GM19452 (cell line): ENCODE measurements at regions not wholly inside any gene's neighbourhood (a gene's known extent, or its start where the extent isn't known, plus 50 kb on each side); places are given as distances from the start of the nearest gene placed in this dataset.
"Not testable (repeated sequence)": the region's sequence is repeated elsewhere in the genome, so short reads cannot be mapped to it uniquely, and the experiment has no call there.

ENCODE experiments used
- ATAC-seq: cut with Tn5 transposase; IDR thresholded peaks from one replicate; pipeline ENCODE4 v1.9.1; 2021; ENCODE audit not compliant: unreplicated experiment

DNA sequence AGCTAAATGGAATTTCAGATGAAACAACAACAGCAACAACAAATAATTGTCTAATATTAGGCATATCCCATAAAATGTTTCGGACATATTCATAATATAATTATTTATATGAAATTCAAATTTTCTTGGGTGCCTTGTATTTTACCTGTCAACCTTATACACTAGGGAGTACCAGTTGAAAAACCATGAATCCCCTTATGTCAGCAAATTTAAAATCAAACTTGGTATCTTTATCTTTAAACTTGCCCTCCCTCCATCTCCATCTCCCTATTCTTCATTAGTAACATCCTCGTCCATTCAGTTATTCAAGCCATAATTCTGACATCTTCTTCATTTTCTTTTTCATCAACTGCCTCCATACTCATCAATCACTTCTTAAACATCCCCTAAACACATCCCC lies 974.5 kb upstream of the HS3ST1 start:
- ATAC-seq, result no peak

DNA sequence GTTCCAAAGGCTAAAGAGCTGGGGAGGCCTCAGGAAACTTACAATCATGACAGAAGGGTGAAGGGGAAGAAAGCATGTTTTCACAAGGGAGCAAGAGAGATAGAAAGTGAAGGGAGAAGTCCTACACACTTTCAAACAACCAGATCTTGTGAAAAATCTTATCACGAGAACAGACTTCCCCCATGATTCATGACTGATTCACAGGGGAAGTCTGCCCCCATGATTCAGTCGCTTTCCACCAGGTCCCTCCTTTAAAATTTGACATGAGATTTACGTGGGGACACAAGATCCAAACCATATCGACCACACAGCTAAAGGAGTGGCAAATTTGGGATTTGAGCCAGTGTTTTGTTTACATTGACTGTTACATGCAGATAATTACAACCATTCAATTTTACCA lies 971.1 kb upstream of the HS3ST1 start:
- ATAC-seq, result no peak

DNA sequence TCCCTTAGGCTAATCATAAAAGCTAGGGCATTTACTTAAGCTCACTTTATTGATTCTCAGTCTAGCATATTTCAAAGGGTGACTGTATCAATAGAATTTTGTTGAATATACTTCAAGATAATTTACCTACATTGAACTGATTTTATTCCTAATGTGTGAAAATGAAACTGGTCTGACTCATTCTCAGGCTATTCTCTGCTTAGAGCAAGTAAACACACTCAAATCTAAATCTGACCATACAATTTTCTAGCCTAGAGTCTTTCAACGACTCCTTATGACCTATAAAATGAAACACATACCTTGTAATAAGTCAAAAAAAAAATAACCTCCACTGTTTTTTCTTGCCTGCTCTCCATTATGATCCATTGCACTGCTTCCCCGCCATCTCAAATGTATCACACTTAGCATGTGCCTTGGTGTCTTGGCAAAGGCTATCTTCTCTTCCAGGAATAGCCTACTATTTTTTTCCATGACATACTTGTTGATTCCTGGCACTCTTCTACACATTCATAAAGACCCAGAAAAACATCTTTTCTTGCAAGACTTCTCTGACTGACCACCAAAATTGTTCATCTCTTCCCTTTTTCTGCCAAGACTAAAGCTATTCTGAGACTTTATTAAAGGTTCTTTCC lies 965.1 kb upstream of the HS3ST1 start:
- ATAC-seq, result no peak

DNA sequence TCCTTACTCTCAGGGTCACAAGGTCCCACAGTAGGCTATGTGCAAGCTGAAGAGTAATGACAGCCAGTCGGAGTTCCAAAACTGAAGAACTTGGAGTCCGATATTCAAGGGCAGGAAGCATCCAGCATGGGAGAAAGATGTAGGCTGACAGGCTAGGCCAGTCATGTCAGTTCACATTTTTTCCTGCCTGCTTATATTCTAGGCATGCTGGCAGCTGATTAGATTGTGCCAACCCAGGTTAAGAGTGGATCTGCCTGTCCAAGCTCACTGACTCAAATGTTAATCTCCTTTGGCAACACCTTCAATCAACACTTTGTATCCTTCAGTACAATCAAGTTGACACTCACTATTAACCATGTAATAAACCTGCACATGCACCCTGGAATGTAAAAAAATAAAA lies 960.9 kb upstream of the HS3ST1 start:
- ATAC-seq, result no peak

DNA sequence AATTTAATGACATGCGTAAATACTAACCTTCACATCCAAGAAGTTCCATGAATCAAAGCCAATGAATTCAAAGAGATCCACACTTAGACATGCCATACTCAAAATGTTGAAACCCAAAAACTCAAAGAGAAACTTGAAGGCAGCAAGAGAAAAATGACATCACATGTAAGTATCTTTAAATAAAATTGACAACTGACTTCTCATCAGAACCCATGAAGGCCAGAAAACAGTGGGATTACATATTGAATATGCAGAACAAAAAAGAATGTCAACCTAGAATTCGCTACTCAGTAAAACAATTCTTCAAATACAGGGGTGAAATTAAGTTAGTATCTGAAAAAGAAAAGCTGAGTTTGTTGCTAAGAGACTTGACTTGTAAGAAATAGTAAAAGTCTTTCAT lies 953.9 kb upstream of the HS3ST1 start:
- no peak for ATAC-seq

DNA sequence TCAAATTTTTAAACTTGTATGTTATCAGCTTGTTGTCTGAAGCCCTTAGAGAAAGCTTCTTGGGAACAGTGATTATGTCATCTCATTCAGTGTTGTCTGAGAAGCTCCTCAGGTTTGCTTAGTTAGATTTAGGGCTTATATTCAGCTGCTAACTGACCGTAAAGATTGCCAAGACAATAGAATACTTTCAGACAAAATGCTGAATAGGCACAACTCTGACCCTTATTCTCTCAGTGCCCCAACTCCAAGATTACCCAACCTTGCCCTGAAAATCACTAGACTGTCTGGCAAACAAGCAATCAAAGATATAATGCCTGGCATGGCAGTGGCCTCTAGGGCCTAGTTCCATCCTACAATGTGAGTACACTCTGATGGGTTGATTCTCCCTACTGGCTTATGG lies 950.5 kb upstream of the HS3ST1 start:
- ATAC-seq, result no peak

DNA sequence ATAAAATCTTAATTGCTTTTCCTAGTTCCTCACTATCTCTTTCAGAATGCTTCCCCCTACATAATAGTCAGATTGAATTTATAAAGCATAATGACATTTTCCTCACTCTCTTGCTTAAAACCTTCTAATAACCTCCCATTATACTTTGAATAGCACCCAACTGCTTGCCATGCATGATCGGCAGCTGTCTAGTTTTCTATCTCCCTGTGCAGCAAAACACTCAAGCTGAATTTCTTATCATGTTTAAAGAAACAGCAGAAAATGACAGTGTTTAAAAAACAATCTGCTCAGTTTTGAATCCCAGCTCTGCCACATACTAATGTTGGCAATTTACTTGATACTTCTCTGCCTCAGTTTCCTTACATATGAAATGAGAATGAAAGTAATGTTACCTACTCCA lies 947.1 kb upstream of the HS3ST1 start:
- ATAC-seq, result no peak

DNA sequence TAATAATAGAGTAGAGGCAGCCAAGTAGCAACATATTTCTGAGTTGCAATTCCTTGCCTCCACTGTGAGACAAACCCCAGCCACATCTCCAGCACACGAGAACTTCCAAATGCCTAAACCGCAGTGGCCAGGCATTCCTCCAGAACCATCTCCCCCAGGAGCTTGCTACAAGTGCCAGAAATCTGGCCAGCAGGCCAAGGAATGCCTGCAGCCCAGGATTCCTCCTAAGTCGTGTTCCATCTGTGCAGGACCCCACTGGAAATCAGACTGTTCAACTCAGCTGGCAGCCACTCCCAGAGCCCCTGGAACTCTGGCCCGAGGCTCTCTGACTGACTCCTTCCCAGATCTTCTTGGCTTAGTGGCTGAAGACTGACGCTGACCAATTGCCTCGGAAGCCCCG lies 937.2 kb upstream of the HS3ST1 start:
- ATAC-seq, result not testable (repeated sequence)

DNA sequence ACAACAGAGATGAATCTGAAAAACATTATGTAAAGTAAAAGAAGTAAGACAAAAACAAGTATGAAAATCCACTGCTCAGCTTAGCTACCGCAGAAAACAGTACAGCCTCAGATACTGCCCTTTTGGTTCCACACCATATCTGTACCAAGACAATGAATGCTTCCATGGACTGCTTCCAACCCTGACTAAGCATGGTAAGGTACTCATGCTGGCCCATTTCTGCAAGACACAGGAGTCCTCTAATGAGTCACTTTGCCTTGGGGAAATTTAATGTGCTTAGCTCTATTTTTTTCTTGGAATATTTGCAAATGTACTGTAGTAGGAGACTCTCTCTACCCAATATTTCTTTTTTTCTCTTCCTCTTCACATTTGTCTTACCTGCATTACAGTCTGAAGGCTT lies 931.7 kb upstream of the HS3ST1 start:
- no peak for ATAC-seq

DNA sequence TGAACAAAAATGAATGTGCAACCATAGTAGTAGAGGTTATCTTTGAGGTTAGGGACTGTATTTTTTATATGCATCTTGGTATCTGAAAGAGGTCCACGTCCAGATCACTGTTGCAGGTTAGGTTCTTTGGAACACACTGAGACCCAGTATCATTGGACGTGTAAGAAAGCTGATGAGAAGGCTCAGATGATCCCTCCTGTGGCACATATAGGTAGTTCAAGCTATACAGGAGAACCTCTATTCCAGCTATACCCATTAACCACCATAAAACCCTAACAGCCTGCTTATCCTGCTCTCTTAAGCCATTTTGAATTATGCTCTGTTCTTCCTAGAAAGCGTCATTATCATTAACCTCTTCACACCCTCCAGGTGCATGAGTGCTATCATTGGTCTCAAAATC lies 930.7 kb upstream of the HS3ST1 start:
- ATAC-seq, result no peak

DNA sequence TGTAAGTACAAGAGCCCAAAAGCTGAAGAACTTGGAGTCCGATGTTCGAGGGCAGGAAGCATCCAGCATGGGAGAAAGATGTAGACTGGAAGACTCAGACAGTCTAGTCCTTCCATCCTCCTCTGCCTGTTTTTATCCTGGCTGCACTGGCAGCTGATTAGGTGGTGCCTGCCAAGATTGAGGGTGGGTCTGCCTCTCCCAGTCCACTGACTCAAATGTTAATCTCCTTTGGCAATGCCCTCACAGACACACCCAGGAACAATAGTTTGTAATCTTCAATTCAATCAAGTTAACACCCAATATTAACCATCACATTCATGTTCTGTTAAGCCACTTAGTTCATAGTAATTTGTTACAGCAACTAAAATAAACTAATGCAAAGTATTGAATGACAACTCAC lies 904.4 kb upstream of the HS3ST1 start:
- ATAC-seq, result not testable (repeated sequence)

DNA sequence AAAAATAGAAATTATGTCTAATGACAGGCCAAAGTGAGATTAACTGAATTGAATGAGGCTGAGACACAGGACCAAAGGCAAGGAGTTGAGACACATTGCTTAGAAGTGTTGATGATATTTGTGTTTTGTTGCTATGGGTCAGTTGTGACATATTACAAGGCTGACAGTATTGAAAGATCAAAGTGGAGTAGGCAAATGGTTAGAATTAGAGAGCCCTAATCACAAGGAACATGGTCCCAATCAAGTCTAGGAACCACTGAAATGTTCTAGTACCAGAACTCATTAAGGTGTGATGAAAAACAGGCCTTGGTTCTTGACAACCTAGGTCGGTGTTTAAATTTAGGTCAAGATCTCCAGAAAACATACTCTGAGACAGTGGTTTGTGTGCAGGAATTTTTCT lies 896.3 kb upstream of the HS3ST1 start:
- ATAC-seq, result no peak

DNA sequence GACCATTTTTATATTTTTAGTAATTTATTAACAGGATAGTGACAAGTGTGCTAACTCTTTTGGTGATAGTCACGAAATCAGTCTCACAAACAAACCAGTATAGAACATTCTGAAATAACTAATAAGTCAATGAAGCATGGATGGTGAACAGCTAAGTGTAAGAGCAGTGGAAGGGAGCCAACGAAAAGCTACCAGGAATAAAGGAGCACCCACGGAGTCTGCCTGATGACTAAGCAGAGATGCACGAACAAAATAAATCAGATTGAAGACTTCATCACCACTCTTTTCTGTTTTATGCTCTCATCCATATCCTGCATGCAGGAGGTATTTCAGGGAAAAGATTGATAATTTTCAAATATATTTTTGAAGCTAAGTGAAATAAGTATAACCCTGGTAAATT lies 891.1 kb upstream of the HS3ST1 start:
- no peak for ATAC-seq

DNA sequence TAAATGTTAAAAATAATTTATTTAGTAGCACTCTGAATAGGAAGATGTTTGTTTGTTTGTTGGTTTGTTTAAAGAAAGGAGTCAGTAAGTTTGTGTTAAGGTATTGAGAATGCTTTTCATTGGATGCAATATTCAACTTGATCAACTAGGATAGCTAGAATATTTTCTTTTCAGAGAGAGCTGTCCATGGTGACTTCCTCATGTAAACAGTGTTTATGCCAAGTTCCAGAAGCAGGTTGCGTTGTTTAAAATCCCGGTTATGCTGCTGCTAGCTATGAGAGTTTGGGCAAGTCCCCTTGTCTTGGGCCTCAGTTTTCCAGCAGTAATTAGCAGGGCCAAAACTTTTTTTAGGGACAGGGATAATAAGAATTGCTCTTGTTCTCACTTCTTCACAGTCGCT lies 876.2 kb upstream of the HS3ST1 start:
- ATAC-seq, result no peak

DNA sequence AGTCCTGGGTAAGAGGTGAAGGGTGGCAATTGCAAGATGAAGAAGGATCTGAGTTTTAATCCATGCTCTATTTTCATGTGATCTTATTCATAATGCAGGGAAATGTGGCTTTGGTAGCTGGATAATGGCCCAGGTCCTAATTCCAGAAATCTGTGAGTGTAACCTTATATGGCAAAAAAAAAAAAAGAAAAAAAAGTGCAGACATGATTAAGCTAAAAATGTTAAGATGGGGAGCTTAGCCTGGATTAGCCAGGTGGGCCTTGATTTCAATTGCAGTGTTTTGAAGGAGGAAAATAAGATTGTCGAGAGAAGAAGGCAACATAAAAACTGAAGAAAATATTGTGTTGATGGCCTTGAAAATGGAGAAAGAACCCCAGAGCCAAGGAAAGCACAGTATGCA lies 867.7 kb upstream of the HS3ST1 start:
- ATAC-seq, result no peak

DNA sequence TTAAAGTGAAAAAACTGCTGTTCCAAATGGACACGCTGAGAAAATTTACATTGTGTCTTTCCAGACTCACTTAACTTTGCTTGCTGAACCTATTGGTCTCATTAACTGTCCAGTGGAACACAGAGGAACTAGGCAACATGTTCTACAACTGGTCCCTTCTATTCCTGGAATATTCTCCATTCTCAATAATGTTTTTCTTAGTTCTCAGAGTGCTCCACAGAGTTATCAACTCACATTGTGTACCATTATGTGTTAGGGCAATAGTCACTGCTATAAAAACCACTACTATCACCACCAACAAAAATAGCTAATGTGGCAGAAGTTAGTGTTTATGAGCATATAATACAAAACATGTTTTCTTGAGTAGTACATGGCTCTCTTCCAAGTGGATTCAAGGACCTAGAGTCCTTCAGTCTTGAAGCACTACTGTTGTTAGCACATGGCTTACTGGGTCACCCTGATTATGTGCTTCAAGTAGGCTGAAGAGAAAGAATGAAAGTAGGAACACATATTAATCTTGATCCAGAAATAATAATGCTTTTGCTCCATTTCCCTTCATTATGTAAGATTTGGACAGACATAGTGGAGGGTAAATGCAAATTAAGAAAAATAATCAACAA lies 865.3 kb upstream of the HS3ST1 start:
- ATAC-seq, result no peak

DNA sequence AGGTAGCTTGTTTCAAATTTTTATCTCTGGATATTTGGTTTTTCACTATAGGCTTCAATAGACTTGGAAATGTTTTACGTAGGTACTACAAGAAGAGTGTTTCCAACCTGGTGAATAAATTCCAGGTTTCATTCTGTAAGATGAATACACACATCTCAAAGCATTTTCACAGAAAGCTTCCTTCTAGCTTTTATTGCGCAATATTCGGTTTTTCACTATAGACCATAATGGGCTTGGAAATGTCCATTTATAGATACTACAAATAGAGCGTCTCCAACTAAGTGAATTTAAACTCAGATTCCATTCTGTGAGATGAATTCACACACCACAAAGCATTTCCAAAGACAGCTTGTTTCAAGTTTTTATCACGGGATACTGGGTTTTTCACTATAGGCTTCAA lies 857.7 kb upstream of the HS3ST1 start:
- ATAC-seq, result no peak

DNA sequence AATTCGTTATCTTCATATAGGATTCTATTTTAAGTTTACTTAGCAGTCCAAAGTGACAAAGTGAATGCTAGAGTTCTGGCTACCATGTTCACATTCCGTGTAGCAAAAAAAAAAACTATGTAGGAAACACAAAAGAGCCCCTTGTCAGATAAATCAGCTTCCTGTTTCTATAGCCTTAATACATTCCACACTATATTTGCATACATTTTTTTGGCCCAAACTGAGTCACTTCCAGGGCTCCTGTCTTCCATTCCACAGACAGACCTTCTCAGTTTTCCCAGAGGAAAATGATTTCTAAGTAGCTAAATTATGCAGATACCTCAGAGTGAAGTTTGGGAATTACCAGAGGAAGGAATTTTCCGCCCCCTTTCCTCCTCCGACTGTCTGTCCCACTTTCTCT lies 841.9 kb upstream of the HS3ST1 start:
- no peak for ATAC-seq

DNA sequence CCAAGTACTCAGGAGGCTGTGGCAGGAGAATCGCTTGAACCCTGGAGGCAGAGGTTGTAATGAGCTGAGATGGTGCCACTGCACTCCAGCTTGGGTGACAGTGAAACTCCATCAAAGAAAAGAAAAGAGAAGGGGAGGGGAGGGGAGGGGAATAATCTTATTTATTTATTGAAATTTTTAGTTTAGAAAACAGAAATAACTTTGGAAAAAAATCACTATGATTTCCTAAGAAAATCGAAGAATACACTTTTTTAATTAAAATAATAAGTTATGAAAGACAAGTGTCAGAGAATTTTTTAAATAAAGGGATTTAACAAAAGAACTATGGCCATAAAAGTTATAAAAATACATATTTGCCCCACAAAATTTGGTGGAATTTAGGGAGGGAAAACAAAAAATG lies 836.9 kb upstream of the HS3ST1 start:
- no peak for ATAC-seq

DNA sequence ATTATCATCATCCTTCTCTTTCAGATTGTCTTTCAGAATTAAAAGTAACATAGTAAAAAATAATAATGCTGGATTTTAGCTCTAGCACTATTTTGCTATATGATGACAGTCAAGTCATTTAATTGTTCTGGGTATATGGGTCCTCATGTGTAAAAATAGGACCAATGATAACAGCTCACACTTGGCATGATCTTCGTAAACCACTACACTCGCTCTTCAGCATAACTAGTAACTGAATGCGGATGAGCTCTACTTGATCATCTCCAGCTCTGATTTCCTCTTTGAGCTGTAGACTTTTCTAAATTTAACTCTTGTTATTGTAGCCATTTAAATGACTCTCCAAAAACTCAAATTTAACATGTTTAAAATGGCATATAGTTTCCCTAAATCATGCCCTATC lies 831.8 kb upstream of the HS3ST1 start:
- no peak for ATAC-seq

DNA sequence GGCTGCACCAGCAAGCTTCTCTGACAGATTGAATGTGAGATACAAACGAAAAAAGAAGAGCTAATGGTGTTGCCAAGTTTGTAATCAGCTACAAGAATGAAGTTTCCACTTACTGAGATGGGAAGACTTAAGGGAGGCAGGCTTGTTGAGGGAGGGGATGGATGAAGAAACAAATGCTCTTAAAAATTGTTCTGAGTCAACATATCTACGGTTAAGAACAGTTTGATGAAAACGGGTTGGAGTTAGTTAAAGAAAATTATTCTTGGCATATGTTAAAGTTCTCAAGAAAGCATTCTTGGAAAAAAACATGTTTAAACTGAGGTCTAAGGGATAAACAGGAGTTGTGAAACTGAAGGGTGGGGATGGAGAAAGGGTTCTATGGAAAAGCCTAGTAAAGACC lies 816.3 kb upstream of the HS3ST1 start:
- no peak for ATAC-seq

DNA sequence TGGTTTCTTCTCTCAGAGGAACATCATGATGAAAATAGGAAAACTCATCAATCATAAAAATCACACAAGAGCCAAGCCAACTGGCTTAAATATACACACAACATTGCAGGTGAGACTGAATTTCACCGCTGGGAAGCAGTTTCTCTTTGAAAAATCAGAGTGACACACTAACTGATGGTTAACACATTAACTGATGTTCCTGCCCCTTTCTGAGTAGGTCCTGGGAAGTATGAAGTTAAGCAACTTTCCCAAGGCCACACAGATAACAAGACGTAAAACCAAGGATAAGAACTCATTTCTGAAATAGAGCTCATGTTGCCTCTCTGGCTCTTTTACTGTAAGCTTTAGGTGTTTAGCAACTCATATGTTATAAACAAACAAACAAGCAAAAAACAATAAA lies 813.7 kb upstream of the HS3ST1 start:
- ATAC-seq, result no peak

DNA sequence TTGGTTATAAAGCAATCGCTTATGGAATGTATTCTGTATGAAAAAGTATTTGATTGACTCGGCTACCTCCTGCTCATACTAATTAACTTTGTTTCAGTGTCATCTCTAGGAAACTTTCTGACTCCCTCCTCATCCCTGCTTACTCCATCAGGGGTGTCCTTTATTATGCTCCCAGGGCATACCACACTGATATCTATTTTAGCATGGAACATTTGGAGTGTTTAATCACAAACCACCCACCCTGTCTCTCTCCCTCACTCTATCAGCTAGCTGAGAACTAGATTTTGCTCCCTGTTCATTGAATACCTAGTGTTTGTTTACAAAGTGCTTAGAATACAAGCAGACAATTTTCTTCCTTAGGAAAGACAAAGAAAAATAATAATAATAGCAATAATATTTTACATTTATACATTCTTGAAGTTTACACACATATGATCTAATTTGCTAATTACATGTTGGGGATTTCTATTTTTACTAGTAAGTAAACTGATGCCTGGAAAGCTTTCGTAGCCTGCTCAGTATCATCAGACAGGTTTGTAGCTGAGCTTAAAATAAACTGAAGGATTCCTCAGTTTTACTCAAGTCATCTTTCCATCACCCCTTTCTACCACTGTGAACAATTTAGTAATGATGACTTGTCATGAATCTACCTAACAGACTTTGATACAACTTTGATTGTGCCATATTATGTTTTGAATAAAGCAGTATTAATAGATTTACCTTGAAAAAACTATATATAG lies 811.4 kb upstream of the HS3ST1 start:
- ATAC-seq, result no peak
